GM19438 (cell line): ENCODE measurements at regions not wholly inside any gene's neighbourhood (a gene's known extent, or its start where the extent isn't known, plus 50 kb on each side); places are given as distances from the start of the nearest gene placed in this dataset.
A peak's percentile ranks its signal among the peaks of the same experiment; 100 is the strongest.
"Not testable (repeated sequence)": the region's sequence is repeated elsewhere in the genome, so short reads cannot be mapped to it uniquely, and the experiment has no call there.

Experiments used
- ATAC-seq: cut with Tn5 transposase; IDR thresholded peaks from one replicate; pipeline ENCODE4 v1.9.1; 2021; ENCODE audit warnings: low read depth; ENCODE audit not compliant: unreplicated experiment

- no peak for ATAC-seq
These were observed 112.0 kb downstream of the ZNF648 start for GRCh38 chr1:181949500-181949899.

GRCh38 chr1:181948372-181948771, 113.1 kb downstream of the ZNF648 start:
- ATAC-seq: no peak

- no peak for ATAC-seq
These were observed 114.1 kb downstream of the ZNF648 start for GRCh38 chr1:181947441-181947840.

GRCh38 chr1:181936768-181937581, 124.5 kb downstream of the ZNF648 start:
- peak; percentile 86 for ATAC-seq

- ATAC-seq: peak; percentile 36
These were observed 125.2 kb downstream of the ZNF648 start for GRCh38 chr1:181936269-181936668.

- ATAC-seq: no peak
These were observed 129.6 kb downstream of the ZNF648 start for GRCh38 chr1:181931873-181932272.

- ATAC-seq: no peak
These were observed 131.3 kb downstream of the ZNF648 start for GRCh38 chr1:181930187-181930586.

GRCh38 chr1:181926697-181927096, 134.8 kb downstream of the ZNF648 start:
- no peak for ATAC-seq

- not testable (repeated sequence) for ATAC-seq
These were observed 137.5 kb downstream of the ZNF648 start for GRCh38 chr1:181924034-181924433.

GRCh38 chr1:181919542-181919941, 142.0 kb downstream of the ZNF648 start:
- ATAC-seq: no peak

- ATAC-seq: no peak
These were observed 142.5 kb downstream of the ZNF648 start for GRCh38 chr1:181918880-181919525.

GRCh38 chr1:181911715-181912114, 149.8 kb downstream of the ZNF648 start:
- ATAC-seq: no peak

GRCh38 chr1:181910905-181911304, 150.6 kb downstream of the ZNF648 start:
- ATAC-seq: no peak

GRCh38 chr1:181909010-181909409, 152.5 kb downstream of the ZNF648 start:
- no peak for ATAC-seq

GRCh38 chr1:181906631-181907030, 154.9 kb downstream of the ZNF648 start:
- ATAC-seq: no peak

GRCh38 chr1:181905944-181906597, 155.4 kb downstream of the ZNF648 start:
- ATAC-seq: no peak

- ATAC-seq: no peak
These were observed 162.7 kb downstream of the ZNF648 start for GRCh38 chr1:181898773-181899172.

GRCh38 chr1:181896824-181897223, 164.7 kb downstream of the ZNF648 start:
- no peak for ATAC-seq

GRCh38 chr1:181894439-181894859, 167.1 kb downstream of the ZNF648 start:
- no peak for ATAC-seq

- no peak for ATAC-seq
These were observed 167.6 kb downstream of the ZNF648 start for GRCh38 chr1:181893937-181894336.

GRCh38 chr1:181893150-181893549, 168.4 kb downstream of the ZNF648 start:
- not testable (repeated sequence) for ATAC-seq
